Smooth muscle cell (in vitro differentiated cells): ENCODE measurements at regions not wholly inside any gene's neighbourhood (a gene's known extent, or its start where the extent isn't known, plus 50 kb on each side); places are given as distances from the start of the nearest gene placed in this dataset.
A peak's percentile ranks its signal among the peaks of the same experiment; 100 is the strongest.

Experiments used
- DNase-seq: peaks from one replicate; lab custom pipeline; 2025; ENCODE audit not compliant: unreplicated experiment; lab: John Stamatoyannopoulos, UW
- H2AFZ ChIP-seq: fragments of 200-600 bp; sonication (generic); 2 replicates; pipeline ENCODE4 v1.6.0; 2016; ENCODE audit warnings: antibody characterized with exemption, low read depth, mild to moderate bottlenecking
- H3F3A ChIP-seq: fragments of 200-600 bp; sonication (generic); 2 replicates; pipeline ENCODE4 v1.6.0; 2017; ENCODE audit warnings: antibody characterized with exemption, low read depth
- H3K27ac ChIP-seq: fragments of 200-600 bp; sonication (generic); 2 replicates; pipeline ENCODE4 v1.5.1; 2016; ENCODE audit warnings: low read depth, mild to moderate bottlenecking
- H3K27me3 ChIP-seq: fragments of 200-600 bp; sonication (generic); 2 replicates; pipeline ENCODE4 v1.6.1; 2016; ENCODE audit warnings: low read depth, mild to moderate bottlenecking
- H3K36me3 ChIP-seq: fragments of 200-600 bp; sonication (generic); 2 replicates; pipeline ENCODE4 v1.5.1; 2016; ENCODE audit warnings: low read depth
- H3K4me1 ChIP-seq: fragments of 200-600 bp; sonication (generic); 2 replicates; pipeline ENCODE4 v1.5.1; 2016; ENCODE audit warnings: low read depth
- H3K4me2 ChIP-seq: fragments of 200-600 bp; sonication (generic); 2 replicates; pipeline ENCODE4 v1.6.0; 2016; ENCODE audit warnings: mild to moderate bottlenecking
- H3K4me3 ChIP-seq: fragments of 200-600 bp; sonication (generic); 2 replicates; pipeline ENCODE4 v1.5.1; 2016; ENCODE audit warnings: mild to moderate bottlenecking
- H3K79me2 ChIP-seq: fragments of 200-600 bp; sonication (generic); 2 replicates; pipeline ENCODE4 v1.6.0; 2016; ENCODE audit warnings: low read depth, mild to moderate bottlenecking
- H3K9ac ChIP-seq: fragments of 200-600 bp; sonication (generic); 2 replicates; pipeline ENCODE4 v1.6.0; 2016; ENCODE audit warnings: low read depth
- H3K9me3 ChIP-seq: fragments of 200-600 bp; sonication (generic); replicated peaks from 2 replicates; pipeline ENCODE4 v1.5.1; 2016; ENCODE audit warnings: low read depth
- H4K20me1 ChIP-seq: fragments of 200-600 bp; sonication (generic); 2 replicates; pipeline ENCODE4 v1.6.0; 2016; ENCODE audit warnings: low read depth
- WGBS: methylation state at CpG from one replicate; pipeline ENCODE4 v1.1.7; 2016; ENCODE audit warnings: low lambda C conversion rate; 5-methylcytosine and 5-hydroxymethylcytosine counted together
- TF ChIP-seq, protein P1 (sequence below): fragments of 200-600 bp; sonication (generic); IDR thresholded peaks from 2 replicates; pipeline ENCODE4 v1.5.1; 2017; ENCODE audit warnings: borderline replicate concordance, mild to moderate bottlenecking, antibody characterized with exemption; ENCODE audit not compliant: insufficient read depth, poor library complexity, severe bottlenecking

DNA sequence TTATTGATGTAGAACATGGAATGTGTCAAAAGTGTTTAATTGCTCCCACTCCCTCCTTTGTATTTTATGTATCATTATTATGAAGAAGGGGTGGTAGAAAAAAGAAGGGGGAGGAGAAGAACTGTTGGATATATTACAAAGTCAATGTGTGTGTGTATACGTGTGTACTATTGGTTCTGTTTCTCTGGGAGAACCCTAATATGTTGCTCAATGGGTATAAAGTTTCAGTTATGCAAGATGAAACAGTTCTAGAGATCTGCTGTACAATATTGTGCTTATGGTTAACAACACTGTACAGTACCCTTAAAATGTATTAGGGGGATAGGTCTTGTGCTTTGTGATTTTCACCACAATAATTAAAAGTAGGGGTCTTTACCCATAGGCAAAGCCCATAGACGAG lies 58.1 kb upstream of the ZC3H15 start:
- H3K27ac ChIP-seq: no peak overlapping the region
- H3K79me2 ChIP-seq: no peaks in the 10 kb centered on the region
- DNase-seq: no peak
- H3K4me2 ChIP-seq: no peak overlapping the region
- H3F3A ChIP-seq: no peaks in the 10 kb centered on the region
- TF ChIP-seq, protein P1, sequence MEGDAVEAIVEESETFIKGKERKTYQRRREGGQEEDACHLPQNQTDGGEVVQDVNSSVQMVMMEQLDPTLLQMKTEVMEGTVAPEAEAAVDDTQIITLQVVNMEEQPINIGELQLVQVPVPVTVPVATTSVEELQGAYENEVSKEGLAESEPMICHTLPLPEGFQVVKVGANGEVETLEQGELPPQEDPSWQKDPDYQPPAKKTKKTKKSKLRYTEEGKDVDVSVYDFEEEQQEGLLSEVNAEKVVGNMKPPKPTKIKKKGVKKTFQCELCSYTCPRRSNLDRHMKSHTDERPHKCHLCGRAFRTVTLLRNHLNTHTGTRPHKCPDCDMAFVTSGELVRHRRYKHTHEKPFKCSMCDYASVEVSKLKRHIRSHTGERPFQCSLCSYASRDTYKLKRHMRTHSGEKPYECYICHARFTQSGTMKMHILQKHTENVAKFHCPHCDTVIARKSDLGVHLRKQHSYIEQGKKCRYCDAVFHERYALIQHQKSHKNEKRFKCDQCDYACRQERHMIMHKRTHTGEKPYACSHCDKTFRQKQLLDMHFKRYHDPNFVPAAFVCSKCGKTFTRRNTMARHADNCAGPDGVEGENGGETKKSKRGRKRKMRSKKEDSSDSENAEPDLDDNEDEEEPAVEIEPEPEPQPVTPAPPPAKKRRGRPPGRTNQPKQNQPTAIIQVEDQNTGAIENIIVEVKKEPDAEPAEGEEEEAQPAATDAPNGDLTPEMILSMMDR: no peak
- H3K9ac ChIP-seq: no peak overlapping the region
- H3K4me3 ChIP-seq: no peak overlapping the region
- H2AFZ ChIP-seq: no peak overlapping the region
- H3K36me3 ChIP-seq: no peaks in the 10 kb centered on the region
- WGBS: 91% methylated on average over 2 of the region's 2 CpGs
- H3K9me3 ChIP-seq: no peaks in the 10 kb centered on the region
- no peaks in the 10 kb centered on the region for H3K27me3 ChIP-seq
- H3K4me1 ChIP-seq: no peaks in the 10 kb centered on the region
- H4K20me1 ChIP-seq: no peaks in the 10 kb centered on the region

GRCh38 chr2:186429104-186429503 lies 57.0 kb upstream of the ZC3H15 start:
- no peak overlapping the region for H2AFZ ChIP-seq
- H3K4me2 ChIP-seq: no peak overlapping the region
- H3K4me1 ChIP-seq: no peaks in the 10 kb centered on the region
- H3K27ac ChIP-seq: peak overlapping the region; percentile 40
- TF ChIP-seq, protein P1: no peak
- H3K4me3 ChIP-seq: no peak overlapping the region
- H3K9me3 ChIP-seq: no peaks in the 10 kb centered on the region
- DNase-seq: no peak
- H3K9ac ChIP-seq: no peak overlapping the region
- no peaks in the 10 kb centered on the region for H3K79me2 ChIP-seq
- no peaks in the 10 kb centered on the region for H3K36me3 ChIP-seq
- no peaks in the 10 kb centered on the region for H3F3A ChIP-seq
- no peaks in the 10 kb centered on the region for H3K27me3 ChIP-seq
- no peaks in the 10 kb centered on the region for H4K20me1 ChIP-seq

- no peak overlapping the region for H2AFZ ChIP-seq
- 98% methylated on average over 6 of the region's 6 CpGs for WGBS
- H3F3A ChIP-seq: no peaks in the 10 kb centered on the region
- no peaks in the 10 kb centered on the region for H3K36me3 ChIP-seq
- no peaks in the 10 kb centered on the region for H3K79me2 ChIP-seq
- no peaks in the 10 kb centered on the region for H3K4me1 ChIP-seq
- H3K9me3 ChIP-seq: no peaks in the 10 kb centered on the region
- no peaks in the 10 kb centered on the region for H4K20me1 ChIP-seq
- DNase-seq: no peak
- H3K4me2 ChIP-seq: no peak overlapping the region
- H3K27me3 ChIP-seq: no peaks in the 10 kb centered on the region
- no peak overlapping the region for H3K4me3 ChIP-seq
- no peak overlapping the region for H3K27ac ChIP-seq
- no peak overlapping the region for H3K9ac ChIP-seq
- TF ChIP-seq, protein P1: no peak
Observed at GRCh38 chr2:186431306-186431705, 54.8 kb upstream of the ZC3H15 start.

DNA sequence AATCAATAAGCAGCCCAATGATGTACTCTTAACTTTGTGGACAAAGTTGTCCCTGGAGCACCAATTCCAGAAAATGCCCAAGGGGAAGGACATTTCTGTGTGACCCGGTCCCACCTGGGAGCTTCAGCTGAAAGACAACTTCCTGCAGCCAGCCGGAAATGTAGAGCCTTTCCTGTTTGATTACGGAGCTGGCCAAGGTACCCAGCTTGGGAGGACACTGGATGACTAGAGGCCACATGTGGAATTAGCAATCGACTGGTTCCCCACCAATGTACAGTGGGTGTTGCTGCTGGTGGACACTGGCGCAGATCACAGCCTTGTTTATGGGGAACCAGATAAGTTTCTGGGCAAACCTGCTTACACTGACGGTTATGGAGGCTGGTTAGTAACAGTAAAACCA lies 53.0 kb upstream of the ZC3H15 start:
- H3K4me3 ChIP-seq: no peak overlapping the region
- no peaks in the 10 kb centered on the region for H3K27me3 ChIP-seq
- H3F3A ChIP-seq: no peaks in the 10 kb centered on the region
- H3K9me3 ChIP-seq: no peaks in the 10 kb centered on the region
- H2AFZ ChIP-seq: no peak overlapping the region
- no peaks in the 10 kb centered on the region for H3K4me1 ChIP-seq
- no peaks in the 10 kb centered on the region for H3K36me3 ChIP-seq
- no peak overlapping the region for H3K27ac ChIP-seq
- TF ChIP-seq, protein P1: no peak
- H3K79me2 ChIP-seq: no peaks in the 10 kb centered on the region
- H3K4me2 ChIP-seq: no peak overlapping the region
- no peaks in the 10 kb centered on the region for H4K20me1 ChIP-seq
- no peak for DNase-seq
- 96% methylated on average over 6 of the region's 6 CpGs for WGBS
- H3K9ac ChIP-seq: no peak overlapping the region
